8988T (cell line): ENCODE measurements at regions not wholly inside any gene's neighbourhood (a gene's known extent, or its start where the extent isn't known, plus 50 kb on each side); places are given as distances from the start of the nearest gene placed in this dataset.

Source experiments
- DNase-seq: peaks from one replicate; pipeline ENCODE4 v3.0.0; 2011

- DNase-seq, result no peak
Observed at GRCh38 chrX:5278908-5279307, 949.8 kb downstream of the NLGN4X start.

- no peak for DNase-seq
Observed at GRCh38 chrX:5265324-5265850, 963.3 kb downstream of the NLGN4X start.

- no peak for DNase-seq
Observed at GRCh38 chrX:5250106-5250505, 978.6 kb downstream of the NLGN4X start.

- DNase-seq, result no peak
Observed at GRCh38 chrX:5242091-5242790, 986.4 kb downstream of the NLGN4X start.

GRCh38 chrX:5236749-5237148 lies 991.9 kb downstream of the NLGN4X start:
- DNase-seq, result no peak

- DNase-seq, result no peak
Observed at GRCh38 chrX:5236096-5236495, 992.6 kb downstream of the NLGN4X start.

GRCh38 chrX:5233830-5234229 lies 994.8 kb downstream of the NLGN4X start:
- no peak for DNase-seq

GRCh38 chrX:5220421-5220820 lies 1008.2 kb downstream of the NLGN4X start:
- DNase-seq, result no peak

GRCh38 chrX:5194806-5195205 lies 1033.9 kb downstream of the NLGN4X start:
- DNase-seq, result no peak

GRCh38 chrX:5180135-5180741 lies 1048.4 kb downstream of the NLGN4X start:
- no peak for DNase-seq

- no peak for DNase-seq
Observed at GRCh38 chrX:5176766-5177165, 1051.9 kb downstream of the NLGN4X start.

- DNase-seq, result no peak
Observed at GRCh38 chrX:5163663-5164062, 1065.0 kb downstream of the NLGN4X start.

GRCh38 chrX:5155301-5155700 lies 1073.4 kb downstream of the NLGN4X start:
- DNase-seq, result no peak

GRCh38 chrX:5145957-5146356 lies 1082.7 kb downstream of the NLGN4X start:
- DNase-seq, result no peak

GRCh38 chrX:5142644-5143043 lies 1086.0 kb downstream of the NLGN4X start:
- DNase-seq, result no peak

- DNase-seq, result no peak
Observed at GRCh38 chrX:5122181-5122678, 1106.4 kb downstream of the NLGN4X start.

GRCh38 chrX:5117816-5118215 lies 1110.9 kb downstream of the NLGN4X start:
- no peak for DNase-seq

GRCh38 chrX:5113128-5113527 lies 1115.5 kb downstream of the NLGN4X start:
- no peak for DNase-seq

GRCh38 chrX:5100004-5100403 lies 1128.7 kb downstream of the NLGN4X start:
- DNase-seq, result no peak

GRCh38 chrX:5086388-5086787 lies 1142.3 kb downstream of the NLGN4X start:
- DNase-seq, result no peak

- no peak for DNase-seq
Observed at GRCh38 chrX:5084279-5084678, 1144.4 kb downstream of the NLGN4X start.

- no peak for DNase-seq
Observed at GRCh38 chrX:5082705-5083104, 1146.0 kb downstream of the NLGN4X start.

GRCh38 chrX:5080791-5081190 lies 1147.9 kb downstream of the NLGN4X start:
- no peak for DNase-seq

GRCh38 chrX:5068550-5068949 lies 1160.1 kb downstream of the NLGN4X start:
- no peak for DNase-seq

- DNase-seq, result no peak
Observed at GRCh38 chrX:5057786-5058185, 1170.9 kb downstream of the NLGN4X start.
